Neural crest cell (in vitro differentiated cells): ENCODE measurements at regions not wholly inside any gene's neighbourhood (a gene's known extent, or its start where the extent isn't known, plus 50 kb on each side); places are given as distances from the start of the nearest gene placed in this dataset.

Experiments
- DNase-seq: peaks from one replicate; pipeline ENCODE4 v3.0.0; 2021; ENCODE audit warnings: low read depth, mixed read lengths, low spot score
- H3K27ac Mint-ChIP-seq: one replicate; pipeline ENCODE4 v1.8.0; 2021; ENCODE audit warnings: mild to moderate bottlenecking, mixed read lengths; ENCODE audit not compliant: unreplicated experiment
- H3K27me3 Mint-ChIP-seq: 2 replicates; pipeline ENCODE4 v1.8.0; 2021; ENCODE audit warnings: low read depth, mild to moderate bottlenecking, mixed read lengths
- H3K36me3 Mint-ChIP-seq: 2 replicates; pipeline ENCODE4 v1.8.0; 2021; ENCODE audit warnings: low read depth, mild to moderate bottlenecking, mixed read lengths
- H3K4me1 Mint-ChIP-seq: 2 replicates; pipeline ENCODE4 v1.8.0; 2021; ENCODE audit warnings: mixed read lengths
- H3K4me3 Mint-ChIP-seq: one replicate; pipeline ENCODE4 v1.8.0; 2021; ENCODE audit warnings: mild to moderate bottlenecking, mixed read lengths
- H3K9me3 Mint-ChIP-seq: 2 replicates; pipeline ENCODE4 v1.8.0; 2021; ENCODE audit warnings: mixed read lengths
- CTCF ChIP-seq: fragments of 200-600 bp; sonication (generic); conservative IDR thresholded peaks from 2 replicates; pipeline ENCODE4 v1.5.0; 2021; ENCODE audit warnings: antibody characterized with exemption, mild to moderate bottlenecking

DNA sequence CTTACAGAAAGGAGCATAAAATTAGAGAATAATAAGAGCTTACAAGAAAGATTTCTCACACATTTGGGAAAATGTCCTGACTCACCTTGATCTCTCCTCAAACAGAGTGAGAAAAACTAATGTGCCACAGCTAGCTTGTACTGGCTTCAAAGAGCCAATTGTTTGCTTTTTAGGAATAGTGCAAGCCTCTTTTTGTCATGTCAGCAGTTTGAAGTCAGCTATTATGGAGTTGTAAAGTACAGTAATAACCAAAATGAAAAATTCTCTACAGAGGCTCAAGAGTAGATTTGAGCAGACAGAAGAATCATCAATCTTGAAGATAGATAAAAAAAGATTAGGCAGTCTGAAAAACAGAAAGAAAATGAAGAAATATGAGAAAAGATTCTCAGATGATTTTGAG is 313.4 kb upstream of the GPR149 start:
- Mint-ChIP-seq H3K27ac (no peak overlapping the region), H3K4me1 (no peaks in the 10 kb centered on the region), H3K36me3 (no peaks in the 10 kb centered on the region), H3K4me3 (no peak overlapping the region), H3K27me3 (peaks cover 6% of the 10 kb centered on the region), H3K9me3 (peaks cover 5% of the 10 kb centered on the region)
- DNase-seq = no peak
- TF ChIP-seq CTCF = no peak

DNA sequence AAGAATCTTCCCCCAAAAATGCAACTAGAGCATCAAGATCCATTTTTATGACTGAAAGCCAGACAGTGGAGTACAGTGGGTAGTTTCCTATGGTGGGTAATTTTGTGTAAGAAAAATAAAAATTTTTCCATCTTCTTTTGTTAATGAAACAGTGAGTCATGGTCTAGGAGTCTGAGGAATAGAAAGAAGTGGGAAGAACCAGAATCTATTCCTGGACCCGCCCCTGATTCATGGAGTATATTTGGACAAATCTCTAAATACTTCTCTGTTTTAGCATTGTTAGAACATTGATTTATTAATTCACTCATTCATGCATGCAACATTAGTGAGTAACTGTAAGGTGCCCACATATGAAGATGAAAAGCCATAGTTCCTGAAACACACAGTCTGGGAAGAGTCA is 304.5 kb upstream of the GPR149 start:
- Mint-ChIP-seq H3K4me1 (no peaks in the 10 kb centered on the region), H3K4me3 (no peak overlapping the region), H3K9me3 (no peaks in the 10 kb centered on the region), H3K27me3 (peaks cover 6% of the 10 kb centered on the region), H3K27ac (no peak overlapping the region), H3K36me3 (no peaks in the 10 kb centered on the region)
- DNase-seq = no peak
- no peak for TF ChIP-seq CTCF

DNA sequence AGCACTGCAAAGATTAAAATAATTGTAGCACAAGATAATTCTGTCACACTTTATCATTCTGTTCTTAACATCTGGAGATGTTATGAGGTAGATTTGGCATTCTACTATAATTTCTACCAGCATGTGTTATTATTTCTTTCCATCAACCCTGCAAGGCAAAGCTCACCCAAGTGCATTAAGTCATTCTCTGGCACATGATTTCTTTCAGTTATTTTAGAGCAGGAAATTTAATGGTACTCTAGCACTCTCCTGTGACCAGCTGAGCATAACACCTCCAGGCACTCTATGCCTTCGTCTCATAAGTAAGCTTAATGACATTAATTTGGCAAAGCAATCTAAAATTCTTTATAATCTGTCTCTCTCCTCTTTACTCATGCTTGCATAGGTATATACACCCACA is 300.2 kb upstream of the GPR149 start:
- DNase-seq = no peak
- Mint-ChIP-seq H3K4me1 (no peaks in the 10 kb centered on the region), H3K27me3 (peaks cover 3% of the 10 kb centered on the region), H3K36me3 (no peaks in the 10 kb centered on the region), H3K4me3 (no peak overlapping the region), H3K9me3 (no peaks in the 10 kb centered on the region), H3K27ac (no peak overlapping the region)
- TF ChIP-seq CTCF = no peak

- no peak for TF ChIP-seq CTCF
- peaks cover 2% of the 10 kb centered on the region for H3K27me3 Mint-ChIP-seq
Observed at GRCh38 chr3:154729741-154730140, 299.8 kb upstream of the GPR149 start.

DNA sequence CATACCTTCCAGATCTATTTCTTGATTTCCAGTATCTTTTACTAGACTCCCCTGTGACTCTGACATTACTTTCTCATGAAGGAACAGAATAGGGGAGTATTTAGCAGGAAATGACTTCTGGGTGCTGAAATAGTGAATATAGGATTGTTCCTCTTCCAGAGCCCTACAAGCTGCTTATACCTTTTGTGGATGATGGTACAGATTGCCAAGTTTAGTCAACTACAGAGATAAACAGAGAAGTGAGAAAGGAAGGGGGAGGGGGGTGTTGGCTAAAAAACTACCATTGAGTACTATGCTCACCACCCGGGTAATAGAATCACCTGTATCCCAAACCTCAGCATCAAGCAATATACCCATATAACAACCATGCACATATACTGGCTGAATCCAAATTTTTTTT is 298.3 kb upstream of the GPR149 start:
- no peak overlapping the region for H3K27ac Mint-ChIP-seq
- no peak for DNase-seq
- H3K4me1 Mint-ChIP-seq = no peaks in the 10 kb centered on the region
- H3K36me3 Mint-ChIP-seq = no peaks in the 10 kb centered on the region
- no peak overlapping the region for H3K4me3 Mint-ChIP-seq
- no peaks in the 10 kb centered on the region for H3K27me3 Mint-ChIP-seq
- no peak for TF ChIP-seq CTCF
- H3K9me3 Mint-ChIP-seq = no peaks in the 10 kb centered on the region

More at GRCh38 chr3:154729741-154730140, 299.8 kb upstream of the GPR149 start:
- H3K4me1 Mint-ChIP-seq = no peaks in the 10 kb centered on the region
- H3K9me3 Mint-ChIP-seq = no peaks in the 10 kb centered on the region
- no peak overlapping the region for H3K27ac Mint-ChIP-seq
- no peak overlapping the region for H3K4me3 Mint-ChIP-seq
- H3K36me3 Mint-ChIP-seq = no peaks in the 10 kb centered on the region
- DNase-seq = no peak

GRCh38 chr3:154720921-154721320 is 290.9 kb upstream of the GPR149 start:
- no peak overlapping the region for H3K27ac Mint-ChIP-seq
- no peak for DNase-seq
- H3K36me3 Mint-ChIP-seq = no peaks in the 10 kb centered on the region
- no peak for TF ChIP-seq CTCF
- H3K4me3 Mint-ChIP-seq = no peak overlapping the region
- no peaks in the 10 kb centered on the region for H3K4me1 Mint-ChIP-seq
- H3K9me3 Mint-ChIP-seq = no peaks in the 10 kb centered on the region
- H3K27me3 Mint-ChIP-seq = no peaks in the 10 kb centered on the region
